BLaER1 treated with 17β-estradiol and CSF1 and Interleukin-3, amounts not matched to agents 10 nM and 100 nM (cell line): ENCODE measurements at regions not wholly inside any gene's neighbourhood (a gene's known extent, or its start where the extent isn't known, plus 50 kb on each side); places are given as distances from the start of the nearest gene placed in this dataset.

Experiments
- H3K27ac ChIP-seq, 11 experiments: shearing (Covaris generic); formaldehyde crosslinking; 2 replicates each; pipeline ENCODE4 v1.8.1; 2022
- H3K27me3 ChIP-seq, 11 experiments: shearing (Covaris generic); formaldehyde crosslinking; 2 replicates each; pipeline ENCODE4 v1.8.1; 2022
- H3K36me3 ChIP-seq, 11 experiments: shearing (Covaris generic); formaldehyde crosslinking; 2 replicates each; pipeline ENCODE4 v1.8.1; 2022
- H3K4me1 ChIP-seq, 10 experiments: shearing (Covaris generic); formaldehyde crosslinking; 2 replicates each; pipeline ENCODE4 v1.8.1; 2022
- H3K4me2 ChIP-seq, 11 experiments: shearing (Covaris generic); formaldehyde crosslinking; 2 replicates each; pipeline ENCODE4 v1.8.1; 2022
- H3K4me3 ChIP-seq, 10 experiments: shearing (Covaris generic); formaldehyde crosslinking; 2 replicates each; pipeline ENCODE4 v1.8.1; 2022
- H3K9ac ChIP-seq, 11 experiments: shearing (Covaris generic); formaldehyde crosslinking; 2 replicates each; pipeline ENCODE4 v1.8.1; 2022
- H3K9me3 ChIP-seq, 11 experiments: shearing (Covaris generic); formaldehyde crosslinking; replicated peaks in 1 of 11; 2 replicates each; pipeline ENCODE4 v1.8.1; 2022
- H4K20me1 ChIP-seq, 11 experiments: shearing (Covaris generic); formaldehyde crosslinking; 2 replicates each; pipeline ENCODE4 v1.8.1; 2022
- Cebpa-rat ChIP-seq, 11 experiments: shearing (Covaris generic); IDR thresholded peaks; 2 replicates each; pipeline ENCODE4 v1.8.1; 2022

- Histone ChIP-seq H3K27me3 (peaks cover 0 to 7% (median 5%) of the 10 kb centered on the region in 11 experiments; a peak in 10 of 22 replicates), H3K9ac (no peak overlapping the region), H3K9me3 (no peaks in the 10 kb centered on the region), H3K4me2 (no peak overlapping the region), H3K4me1 (peaks cover 0 to 3% (median 0%) of the 10 kb centered on the region in 10 experiments; a peak in 2 of 20 replicates), H3K36me3 (no peaks in the 10 kb centered on the region), H3K4me3 (no peak overlapping the region), H3K27ac (no peak overlapping the region), H4K20me1 (no peaks in the 10 kb centered on the region)
- TF ChIP-seq Cebpa-rat (IDR thresholded peaks at IDR 0.05), result no peak
Measured at GRCh38 chr14:89032086-89032649, 207.7 kb downstream of the TTC8 start.

- H3K4me3 ChIP-seq, result no peak overlapping the region
- no peaks in the 10 kb centered on the region for H3K9me3 ChIP-seq
- no peaks in the 10 kb centered on the region for H3K4me1 ChIP-seq
- no peaks in the 10 kb centered on the region for H3K36me3 ChIP-seq
- H3K27me3 ChIP-seq, result no peaks in the 10 kb centered on the region
- no peak overlapping the region for H3K9ac ChIP-seq
- H4K20me1 ChIP-seq, result no peaks in the 10 kb centered on the region
- no peak for TF ChIP-seq Cebpa-rat (IDR thresholded peaks at IDR 0.05)
- H3K4me2 ChIP-seq, result no peak overlapping the region
- no peak overlapping the region for H3K27ac ChIP-seq
Measured at GRCh38 chr14:89033756-89034155, 209.3 kb downstream of the TTC8 start.

GRCh38 chr14:89036371-89036770, 211.9 kb downstream of the TTC8 start:
- no peaks in the 10 kb centered on the region for H4K20me1 ChIP-seq
- peaks cover 8 to 16% (median 14%) of the 10 kb centered on the region in 10 experiments; a peak in 19 of 20 replicates for H3K4me1 ChIP-seq
- no peak overlapping the region for H3K27ac ChIP-seq
- H3K9ac ChIP-seq, result no peak overlapping the region
- TF ChIP-seq Cebpa-rat (IDR thresholded peaks at IDR 0.05), result no peak
- no peaks in the 10 kb centered on the region for H3K36me3 ChIP-seq
- H3K9me3 ChIP-seq, result no peaks in the 10 kb centered on the region
- peaks cover 0 to 6% (median 0%) of the 10 kb centered on the region in 11 experiments; a peak in 3 of 22 replicates for H3K27me3 ChIP-seq
- H3K4me2 ChIP-seq, result no peak overlapping the region
- H3K4me3 ChIP-seq, result no peak overlapping the region

DNA sequence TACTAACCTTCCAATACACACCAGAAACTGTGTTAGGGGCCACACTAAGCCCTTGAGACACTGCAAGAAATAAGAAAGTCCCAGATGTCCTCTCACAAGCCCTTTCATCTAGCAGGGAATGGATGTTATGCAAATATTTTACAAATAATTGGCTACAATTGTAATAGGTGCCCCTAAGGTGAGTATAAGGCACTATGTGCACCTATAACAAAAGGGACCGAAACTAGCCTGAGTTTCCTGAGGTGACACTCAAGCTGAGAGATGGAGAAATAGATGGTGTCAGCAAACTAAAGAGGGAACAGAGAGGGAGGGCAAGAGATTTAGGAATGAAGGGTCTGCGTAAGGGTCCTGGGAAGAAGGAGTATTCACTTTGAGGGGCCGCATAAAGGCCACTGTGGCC, 212.6 kb downstream of the TTC8 start:
- Histone ChIP-seq H3K4me2 (no peak overlapping the region), H4K20me1 (no peaks in the 10 kb centered on the region), H3K4me3 (no peak overlapping the region), H3K27ac (no peak overlapping the region), H3K36me3 (no peaks in the 10 kb centered on the region), H3K9ac (no peak overlapping the region), H3K9me3 (0 out of 22 replicates have a peak, but pooled peaks cover 0 to 2% (median 0%) of the 10 kb centered on the region in 11 experiments), H3K4me1 (peaks cover 8 to 19% (median 15%) of the 10 kb centered on the region in 10 experiments; a peak in 19 of 20 replicates), H3K27me3 (peaks cover 0 to 11% (median 0%) of the 10 kb centered on the region in 11 experiments; a peak in 3 of 22 replicates)
- TF ChIP-seq Cebpa-rat (IDR thresholded peaks at IDR 0.05), result no peak

- H3K9me3 ChIP-seq, result peaks cover 0 to 11% (median 7%) of the 10 kb centered on the region in 11 experiments; a peak in 6 of 22 replicates
- H3K9ac ChIP-seq, result peak overlapping the region in 3 of 11 experiments; percentile 52 to 66 (median 64); a peak in 4 of 22 replicates
- H3K4me1 ChIP-seq, result peaks cover 8 to 19% (median 15%) of the 10 kb centered on the region in 10 experiments; a peak in 19 of 20 replicates
- no peaks in the 10 kb centered on the region for H4K20me1 ChIP-seq
- peak overlapping the region; percentile 78 to 97 (median 89); a peak in 21 of 22 replicates for H3K4me2 ChIP-seq
- peak overlapping the region in 3 of 11 experiments; percentile 60 to 69 (median 63); a peak in 3 of 22 replicates for H3K27ac ChIP-seq
- peak overlapping the region in 4 of 10 experiments; percentile 38 to 68 (median 53); a peak in 5 of 20 replicates for H3K4me3 ChIP-seq
- H3K36me3 ChIP-seq, result no peaks in the 10 kb centered on the region
- peaks cover 0 to 11% (median 0%) of the 10 kb centered on the region in 11 experiments; a peak in 3 of 22 replicates for H3K27me3 ChIP-seq
- TF ChIP-seq Cebpa-rat (IDR thresholded peaks at IDR 0.05), result no peak
Measured at GRCh38 chr14:89040080-89040459, 215.6 kb downstream of the TTC8 start.

GRCh38 chr14:89040460-89041256, 216.2 kb downstream of the TTC8 start:
- Histone ChIP-seq H3K9ac (peak overlapping the region; percentile 30 to 68 (median 57)), H3K9me3 (peaks cover 0 to 11% (median 7%) of the 10 kb centered on the region in 11 experiments; a peak in 6 of 22 replicates), H3K27ac (peak overlapping the region in 9 of 11 experiments; percentile 14 to 72 (median 62); a peak in 16 of 22 replicates), H3K4me1 (peaks cover 8 to 19% (median 15%) of the 10 kb centered on the region in 10 experiments; a peak in 19 of 20 replicates), H3K4me2 (peak overlapping the region; percentile 78 to 97 (median 89)), H3K36me3 (no peaks in the 10 kb centered on the region), H3K4me3 (peak overlapping the region; percentile 38 to 68 (median 50)), H3K27me3 (peaks cover 0 to 11% (median 0%) of the 10 kb centered on the region in 11 experiments; a peak in 3 of 22 replicates), H4K20me1 (no peaks in the 10 kb centered on the region)
- no peak for TF ChIP-seq Cebpa-rat (IDR thresholded peaks at IDR 0.05)

GRCh38 chr14:89041257-89041582, 216.8 kb downstream of the TTC8 start:
- H4K20me1 ChIP-seq, result no peaks in the 10 kb centered on the region
- H3K9ac ChIP-seq, result peak overlapping the region in 4 of 11 experiments; percentile 65 to 68 (median 66); a peak in 4 of 22 replicates

GRCh38 chr14:89042021-89042420, 217.6 kb downstream of the TTC8 start:
- Histone ChIP-seq H3K27ac (no peak overlapping the region), H3K4me1 (peaks cover 8 to 19% (median 15%) of the 10 kb centered on the region in 10 experiments; a peak in 19 of 20 replicates), H3K36me3 (no peaks in the 10 kb centered on the region), H4K20me1 (no peaks in the 10 kb centered on the region), H3K4me2 (no peak overlapping the region), H3K27me3 (peaks cover 0 to 11% (median 0%) of the 10 kb centered on the region in 11 experiments; a peak in 3 of 22 replicates), H3K4me3 (no peak overlapping the region), H3K9ac (no peak overlapping the region), H3K9me3 (peaks cover 0 to 11% (median 7%) of the 10 kb centered on the region in 11 experiments; a peak in 6 of 22 replicates)
- no peak for TF ChIP-seq Cebpa-rat (IDR thresholded peaks at IDR 0.05)

More at GRCh38 chr14:89041257-89041582, 216.8 kb downstream of the TTC8 start:
- H3K27me3 ChIP-seq, result peaks cover 0 to 11% (median 0%) of the 10 kb centered on the region in 11 experiments; a peak in 3 of 22 replicates
- H3K36me3 ChIP-seq, result no peaks in the 10 kb centered on the region
- H3K27ac ChIP-seq, result peak overlapping the region in 7 of 11 experiments; percentile 55 to 72 (median 63); a peak in 8 of 22 replicates
- peak overlapping the region in 5 of 10 experiments; percentile 38 to 68 (median 57); a peak in 5 of 20 replicates for H3K4me3 ChIP-seq
- peak overlapping the region; percentile 78 to 97 (median 89) for H3K4me2 ChIP-seq
- H3K9me3 ChIP-seq, result peaks cover 0 to 11% (median 7%) of the 10 kb centered on the region in 11 experiments; a peak in 6 of 22 replicates
- TF ChIP-seq Cebpa-rat (IDR thresholded peaks at IDR 0.05), result no peak
- H3K4me1 ChIP-seq, result peaks cover 8 to 19% (median 15%) of the 10 kb centered on the region in 10 experiments; a peak in 19 of 20 replicates
